Activated T-cell treated with anti-CD3 and anti-CD28 coated beads, Interleukin-2, amount 50 U/mL, for 72 hours (primary cell): ENCODE measurements at regions not wholly inside any gene's neighbourhood (a gene's known extent, or its start where the extent isn't known, plus 50 kb on each side); places are given as distances from the start of the nearest gene placed in this dataset.

ENCODE experiments used
- ATAC-seq, 2 donors: fragments of 150-1000 bp; cut with Tn5 transposase; replicated peaks in 1 of 2; 2 replicates each; pipeline ENCODE4 v1.10.0; 2021; ENCODE audit warnings: moderate library complexity in 2 of 2, mild to moderate bottlenecking in 1 of 2
- DNase-seq, 2 donors: peaks; one replicate each; pipeline ENCODE4 v3.0.0; 2021 to 2022; ENCODE audit warnings: mixed read lengths in 1 of 2
- H3K27ac Mint-ChIP-seq: one replicate; pipeline ENCODE4 v1.8.0; 2022; ENCODE audit warnings: mild to moderate bottlenecking, moderate library complexity, mixed read lengths
- H3K27me3 Mint-ChIP-seq: one replicate; pipeline ENCODE4 v1.8.0; 2022; ENCODE audit warnings: low read depth, mixed read lengths
- H3K36me3 Mint-ChIP-seq, 2 donors: one replicate each; pipeline ENCODE4 v1.8.0; 2022; ENCODE audit warnings: mixed read lengths in 2 of 2, mild to moderate bottlenecking in 1 of 2; ENCODE audit not compliant: insufficient read depth in 2 of 2
- H3K4me1 Mint-ChIP-seq: one replicate; pipeline ENCODE4 v1.8.0; 2022; ENCODE audit warnings: low read depth, mixed read lengths
- H3K4me3 Mint-ChIP-seq, 2 donors: one replicate each; pipeline ENCODE4 v1.8.0; 2022; ENCODE audit warnings: mild to moderate bottlenecking in 2 of 2, mixed read lengths in 2 of 2, moderate library complexity in 2 of 2
- H3K9me3 Mint-ChIP-seq, 2 donors: one replicate each; pipeline ENCODE4 v1.8.0; 2022; ENCODE audit warnings: mixed read lengths in 2 of 2

DNA sequence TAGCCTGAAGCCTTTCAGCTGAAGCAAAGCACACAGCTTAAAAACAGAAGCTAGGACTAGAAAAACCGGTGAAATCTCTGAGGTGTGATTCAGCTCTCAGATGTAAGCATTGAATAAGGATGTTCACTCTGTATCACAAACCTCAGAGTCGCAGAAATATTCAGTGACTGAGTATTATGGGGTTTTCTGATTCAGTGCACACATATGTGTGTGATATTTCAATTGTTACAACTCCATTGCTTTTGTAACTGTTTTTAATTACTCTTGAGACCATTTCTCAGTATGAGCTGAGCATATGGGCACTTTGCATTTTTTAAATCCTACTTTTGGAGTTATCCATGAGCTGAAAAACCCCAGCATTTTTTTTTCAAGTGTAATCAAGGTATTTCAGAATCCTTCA is 868.8 kb downstream of the NTRK3 start:
- ATAC-seq (no peak), DNase-seq (no peak)
- Mint-ChIP-seq H3K4me3 (no peak overlapping the region), H3K9me3 (peaks cover 2 to 10% of the 10 kb centered on the region in 2 donors), H3K4me1 (no peaks in the 10 kb centered on the region), H3K36me3 (no peaks in the 10 kb centered on the region), H3K27ac (no peak overlapping the region), H3K27me3 (no peaks in the 10 kb centered on the region)

- Mint-ChIP-seq H3K27ac (no peak overlapping the region), H3K4me3 (no peak overlapping the region), H3K9me3 (peaks cover 2 to 9% of the 10 kb centered on the region in 2 donors), H3K27me3 (peaks cover 7% of the 10 kb centered on the region), H3K4me1 (no peaks in the 10 kb centered on the region), H3K36me3 (peaks cover 0 to 3% of the 10 kb centered on the region in 2 donors)
- DNase-seq (no peak), ATAC-seq (no peak)
Observed at GRCh38 chr15:87374339-87374738, 882.2 kb downstream of the NTRK3 start.

DNA sequence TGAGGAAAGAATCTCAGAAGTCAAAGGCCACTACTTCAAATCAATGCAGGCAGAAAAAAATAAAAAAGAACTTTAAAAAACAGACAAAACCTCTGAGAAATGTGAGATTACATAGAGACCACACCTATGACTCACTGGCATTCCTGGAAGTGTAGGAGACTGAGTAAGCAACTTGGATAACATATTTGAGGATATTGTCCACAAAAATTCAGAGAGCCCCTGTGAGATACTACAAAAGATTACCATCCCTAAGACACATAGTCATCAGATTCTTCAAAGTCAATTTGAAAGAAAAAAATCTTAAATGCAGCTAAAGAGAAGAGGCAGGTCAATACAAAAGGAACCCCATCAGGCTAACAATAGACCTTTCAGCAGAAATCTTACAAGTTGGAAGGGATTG is 887.3 kb downstream of the NTRK3 start:
- ATAC-seq (no peak), DNase-seq (no peak)
- Mint-ChIP-seq H3K9me3 (peaks cover 5 to 8% of the 10 kb centered on the region in 2 donors), H3K4me3 (no peak overlapping the region), H3K27ac (no peak overlapping the region), H3K4me1 (no peaks in the 10 kb centered on the region), H3K27me3 (peaks cover 7% of the 10 kb centered on the region), H3K36me3 (peaks cover 0 to 3% of the 10 kb centered on the region in 2 donors)

DNA sequence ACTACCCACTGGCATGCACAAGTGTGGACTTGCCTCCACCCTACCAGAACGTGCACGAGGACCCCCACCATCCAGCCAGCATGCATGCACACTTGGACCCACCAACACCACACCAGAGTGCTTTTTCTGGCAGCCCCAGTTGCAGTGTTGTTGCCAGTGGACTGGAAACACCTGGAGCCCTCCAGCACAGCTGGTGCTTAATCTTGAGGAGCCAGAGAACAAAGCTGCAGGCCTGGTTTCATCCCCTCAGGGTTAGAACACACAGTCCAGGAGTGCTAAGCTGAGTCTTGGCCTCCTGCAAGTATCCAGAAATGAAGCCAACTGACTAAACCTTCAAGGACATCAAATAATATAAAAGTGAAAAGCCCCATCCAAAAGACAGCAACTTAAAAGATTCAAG is 888.0 kb downstream of the NTRK3 start:
- no peaks in the 10 kb centered on the region for H3K36me3 Mint-ChIP-seq
- no peak for ATAC-seq
- H3K4me1 Mint-ChIP-seq, result no peaks in the 10 kb centered on the region
- peaks cover 4 to 5% of the 10 kb centered on the region in 2 donors for H3K9me3 Mint-ChIP-seq
- no peak overlapping the region for H3K27ac Mint-ChIP-seq
- no peak overlapping the region for H3K4me3 Mint-ChIP-seq
- peaks cover 4% of the 10 kb centered on the region for H3K27me3 Mint-ChIP-seq
- no peak for DNase-seq

DNA sequence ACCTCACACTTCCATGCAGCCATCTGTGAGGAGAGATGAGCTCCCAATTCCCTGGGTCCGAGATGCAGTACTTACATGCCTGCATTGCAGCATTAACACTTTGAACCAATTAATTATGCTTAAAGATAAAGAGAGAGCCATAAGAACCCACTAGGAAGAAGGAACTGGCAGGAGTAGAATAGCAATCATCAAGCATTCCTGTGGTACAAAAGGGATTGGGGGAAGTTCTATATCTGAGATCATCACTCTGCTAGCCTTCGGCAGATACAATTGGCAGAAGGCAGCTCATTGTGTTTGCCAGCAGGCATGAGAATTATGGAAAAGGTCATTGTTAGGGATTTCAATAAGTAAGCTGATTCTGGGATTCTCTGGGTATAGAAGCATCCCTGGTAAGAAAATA is 891.4 kb downstream of the NTRK3 start:
- no peak for ATAC-seq

GRCh38 chr15:87362531-87362930 is 894.0 kb downstream of the NTRK3 start:
- H3K36me3 Mint-ChIP-seq, result no peaks in the 10 kb centered on the region
- H3K4me3 Mint-ChIP-seq, result no peak overlapping the region
- no peak overlapping the region for H3K27ac Mint-ChIP-seq
- H3K4me1 Mint-ChIP-seq, result no peaks in the 10 kb centered on the region
- no peaks in the 10 kb centered on the region for H3K27me3 Mint-ChIP-seq
- peaks cover 0 to 2% of the 10 kb centered on the region in 2 donors for H3K9me3 Mint-ChIP-seq
- no peak for DNase-seq
- ATAC-seq, result no peak

More for the DNA sequence above, 891.4 kb downstream of the NTRK3 start:
- no peaks in the 10 kb centered on the region for H3K27me3 Mint-ChIP-seq
- no peaks in the 10 kb centered on the region for H3K4me1 Mint-ChIP-seq
- H3K4me3 Mint-ChIP-seq, result no peak overlapping the region
- no peaks in the 10 kb centered on the region for H3K36me3 Mint-ChIP-seq
- no peak for DNase-seq
- H3K9me3 Mint-ChIP-seq, result peaks cover 0 to 5% of the 10 kb centered on the region in 2 donors
- H3K27ac Mint-ChIP-seq, result no peak overlapping the region

GRCh38 chr15:87357637-87358313 is 898.8 kb downstream of the NTRK3 start:
- ATAC-seq, result no peak
- Mint-ChIP-seq H3K4me3 (no peak overlapping the region), H3K4me1 (no peaks in the 10 kb centered on the region), H3K27ac (no peak overlapping the region), H3K27me3 (no peaks in the 10 kb centered on the region), H3K36me3 (no peaks in the 10 kb centered on the region), H3K9me3 (no peaks in the 10 kb centered on the region)
- DNase-seq, result no peak

- ATAC-seq, result no peak
- H3K27ac Mint-ChIP-seq, result no peak overlapping the region
- H3K9me3 Mint-ChIP-seq, result no peaks in the 10 kb centered on the region
- H3K4me3 Mint-ChIP-seq, result no peak overlapping the region
- no peaks in the 10 kb centered on the region for H3K27me3 Mint-ChIP-seq
- no peak for DNase-seq
- no peaks in the 10 kb centered on the region for H3K36me3 Mint-ChIP-seq
- H3K4me1 Mint-ChIP-seq, result no peaks in the 10 kb centered on the region
Observed at GRCh38 chr15:87355946-87356345, 900.6 kb downstream of the NTRK3 start.

GRCh38 chr15:87354661-87355410 is 901.7 kb downstream of the NTRK3 start:
- H3K36me3 Mint-ChIP-seq, result no peaks in the 10 kb centered on the region
- no peak for ATAC-seq

GRCh38 chr15:87349181-87349580 is 907.4 kb downstream of the NTRK3 start:
- H3K9me3 Mint-ChIP-seq, result no peaks in the 10 kb centered on the region
- H3K36me3 Mint-ChIP-seq, result no peaks in the 10 kb centered on the region
- no peak overlapping the region for H3K27ac Mint-ChIP-seq

More at GRCh38 chr15:87354661-87355410, 901.7 kb downstream of the NTRK3 start:
- no peaks in the 10 kb centered on the region for H3K4me1 Mint-ChIP-seq
- no peak for DNase-seq
- no peaks in the 10 kb centered on the region for H3K9me3 Mint-ChIP-seq
- H3K27ac Mint-ChIP-seq, result no peak overlapping the region
- no peaks in the 10 kb centered on the region for H3K27me3 Mint-ChIP-seq
- no peak overlapping the region for H3K4me3 Mint-ChIP-seq

DNA sequence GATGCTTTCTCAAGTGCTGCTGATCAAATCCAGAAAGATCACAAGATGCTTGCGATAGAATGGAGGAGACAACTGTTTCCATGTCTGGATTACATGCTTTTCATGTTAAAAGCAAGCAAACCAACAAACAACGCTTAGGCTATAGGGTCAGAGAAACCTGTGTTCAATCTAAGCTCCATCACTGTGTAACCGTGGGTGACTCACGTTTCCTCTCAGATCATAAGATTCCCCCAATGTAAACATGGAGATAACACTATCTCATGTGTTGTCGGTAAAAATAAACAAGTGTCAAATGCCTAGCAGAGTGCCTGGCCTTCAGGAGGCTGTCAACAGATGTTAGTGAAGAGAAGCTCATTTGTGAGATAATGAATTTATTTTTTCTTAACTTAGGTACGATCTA is 907.8 kb downstream of the NTRK3 start:
- ATAC-seq (no peak), DNase-seq (no peak)
- no peak overlapping the region for H3K4me3 Mint-ChIP-seq
- no peaks in the 10 kb centered on the region for H3K36me3 Mint-ChIP-seq
- no peak overlapping the region for H3K27ac Mint-ChIP-seq
- no peaks in the 10 kb centered on the region for H3K4me1 Mint-ChIP-seq
- H3K27me3 Mint-ChIP-seq, result no peaks in the 10 kb centered on the region
- no peaks in the 10 kb centered on the region for H3K9me3 Mint-ChIP-seq

More at GRCh38 chr15:87349181-87349580, 907.4 kb downstream of the NTRK3 start:
- DNase-seq (no peak), ATAC-seq (no peak)
- no peaks in the 10 kb centered on the region for H3K27me3 Mint-ChIP-seq
- no peaks in the 10 kb centered on the region for H3K4me1 Mint-ChIP-seq
- H3K4me3 Mint-ChIP-seq, result no peak overlapping the region

GRCh38 chr15:87347806-87348515 is 908.6 kb downstream of the NTRK3 start:
- no peak for DNase-seq
- no peaks in the 10 kb centered on the region for H3K27me3 Mint-ChIP-seq
- peaks cover 0 to 2% of the 10 kb centered on the region in 2 donors for H3K9me3 Mint-ChIP-seq
- H3K4me3 Mint-ChIP-seq, result no peak overlapping the region
- no peaks in the 10 kb centered on the region for H3K4me1 Mint-ChIP-seq
- no peaks in the 10 kb centered on the region for H3K36me3 Mint-ChIP-seq
- no peak overlapping the region for H3K27ac Mint-ChIP-seq
- no peak for ATAC-seq

GRCh38 chr15:87345961-87346360 is 910.6 kb downstream of the NTRK3 start:
- Mint-ChIP-seq H3K9me3 (peaks cover 0 to 2% of the 10 kb centered on the region in 2 donors), H3K4me1 (no peaks in the 10 kb centered on the region), H3K27ac (no peak overlapping the region), H3K27me3 (no peaks in the 10 kb centered on the region), H3K4me3 (no peak overlapping the region), H3K36me3 (no peaks in the 10 kb centered on the region)
- DNase-seq, result no peak
- ATAC-seq, result no peak
